Kidney epithelial cell (primary cell): ENCODE measurements at regions not wholly inside any gene's neighbourhood (a gene's known extent, or its start where the extent isn't known, plus 50 kb on each side); places are given as distances from the start of the nearest gene placed in this dataset.
"Not testable (repeated sequence)": the region's sequence is repeated elsewhere in the genome, so short reads cannot be mapped to it uniquely, and the experiment has no call there.

Experiments
- DNase-seq: peaks from one replicate; pipeline ENCODE4 v3.0.0-alpha.2; 2010; ENCODE audit warnings: low read depth
- H3K27me3 ChIP-seq: 2 replicates; pipeline ENCODE4 v1.6.0; 2011; ENCODE audit warnings: low read length; ENCODE audit not compliant: control insufficient read depth, insufficient read depth
- H3K36me3 ChIP-seq: 2 replicates; pipeline ENCODE4 v1.5.1; 2011; ENCODE audit warnings: low read length; ENCODE audit not compliant: control insufficient read depth, insufficient read depth
- H3K4me3 ChIP-seq: 2 replicates; pipeline ENCODE4 v1.5.1; 2011; ENCODE audit warnings: low read depth, mild to moderate bottlenecking, control low read depth, low read length
- CTCF ChIP-seq: IDR thresholded peaks from 2 replicates; pipeline ENCODE4 v1.5.1; 2011; ENCODE audit warnings: mild to moderate bottlenecking, moderate library complexity, low read length, control low read depth, inconsistent platforms; ENCODE audit not compliant: insufficient read depth, poor library complexity, severe bottlenecking

- Histone ChIP-seq H3K4me3 (no peak overlapping the region), H3K36me3 (no peaks in the 10 kb centered on the region), H3K27me3 (no peaks in the 10 kb centered on the region)
- DNase-seq: no peak
- no peak for TF ChIP-seq CTCF
These were observed 209.7 kb downstream of the MINAR1 start for GRCh38 chr15:79641841-79642240.

GRCh38 chr15:79643393-79643792 lies 211.3 kb downstream of the MINAR1 start:
- Histone ChIP-seq H3K4me3 (no peak overlapping the region), H3K36me3 (no peaks in the 10 kb centered on the region), H3K27me3 (no peaks in the 10 kb centered on the region)
- no peak for DNase-seq
- no peak for TF ChIP-seq CTCF

- Histone ChIP-seq H3K36me3 (no peaks in the 10 kb centered on the region), H3K4me3 (no peak overlapping the region), H3K27me3 (no peaks in the 10 kb centered on the region)
- no peak for DNase-seq
- TF ChIP-seq CTCF: no peak
These were observed 212.0 kb downstream of the MINAR1 start for GRCh38 chr15:79644091-79644490.

GRCh38 chr15:79652972-79653371 lies 220.8 kb downstream of the MINAR1 start:
- not testable (repeated sequence) for DNase-seq

GRCh38 chr15:79653533-79653932 lies 221.4 kb downstream of the MINAR1 start:
- H3K27me3 ChIP-seq: no peaks in the 10 kb centered on the region
- H3K36me3 ChIP-seq: no peaks in the 10 kb centered on the region
- no peak for TF ChIP-seq CTCF
- no peak overlapping the region for H3K4me3 ChIP-seq
- DNase-seq: no peak

More at GRCh38 chr15:79652972-79653371, 220.8 kb downstream of the MINAR1 start:
- not testable (repeated sequence) for H3K36me3 ChIP-seq, H3K27me3 ChIP-seq, H3K4me3 ChIP-seq

- Histone ChIP-seq H3K4me3 (no peak overlapping the region), H3K36me3 (no peaks in the 10 kb centered on the region), H3K27me3 (no peaks in the 10 kb centered on the region)
- DNase-seq: no peak
- TF ChIP-seq CTCF: no peak
These were observed 224.2 kb downstream of the MINAR1 start for GRCh38 chr15:79656151-79657000.
